Inflammatory macrophage (primary cell): ENCODE measurements at regions not wholly inside any gene's neighbourhood (a gene's known extent, or its start where the extent isn't known, plus 50 kb on each side); places are given as distances from the start of the nearest gene placed in this dataset.
"Not testable (repeated sequence)": the region's sequence is repeated elsewhere in the genome, so short reads cannot be mapped to it uniquely, and the experiment has no call there.

ENCODE experiments used
- DNase-seq, 2 donors: peaks; one replicate each; pipeline ENCODE4 v3.0.0-alpha.2; 2020 to 2022

GRCh38 chr11:11220786-11221185 is 132.3 kb downstream of the CSNK2A3 start:
- no peak for DNase-seq

- DNase-seq = no peak
Observed at GRCh38 chr11:11218629-11218986, 134.4 kb downstream of the CSNK2A3 start.

GRCh38 chr11:11217929-11218628 is 135.0 kb downstream of the CSNK2A3 start:
- no peak for DNase-seq

- DNase-seq = no peak
Observed at GRCh38 chr11:11217289-11217928, 135.6 kb downstream of the CSNK2A3 start.

- no peak for DNase-seq
Observed at GRCh38 chr11:11215944-11216343, 137.1 kb downstream of the CSNK2A3 start.

GRCh38 chr11:11215058-11215815 is 137.8 kb downstream of the CSNK2A3 start:
- no peak for DNase-seq

- no peak for DNase-seq
Observed at GRCh38 chr11:11213117-11213516, 139.9 kb downstream of the CSNK2A3 start.

GRCh38 chr11:11211888-11212287 is 141.2 kb downstream of the CSNK2A3 start:
- no peak for DNase-seq

- DNase-seq = no peak
Observed at GRCh38 chr11:11211186-11211585, 141.9 kb downstream of the CSNK2A3 start.

- DNase-seq = no peak
Observed at GRCh38 chr11:11210446-11210845, 142.6 kb downstream of the CSNK2A3 start.

GRCh38 chr11:11209967-11210366 is 143.1 kb downstream of the CSNK2A3 start:
- DNase-seq = no peak

- DNase-seq = no peak
Observed at GRCh38 chr11:11208994-11209393, 144.1 kb downstream of the CSNK2A3 start.

- no peak for DNase-seq
Observed at GRCh38 chr11:11207428-11207827, 145.6 kb downstream of the CSNK2A3 start.

GRCh38 chr11:11206484-11206883 is 146.6 kb downstream of the CSNK2A3 start:
- DNase-seq = no peak

- DNase-seq = no peak
Observed at GRCh38 chr11:11202885-11203284, 150.2 kb downstream of the CSNK2A3 start.

GRCh38 chr11:11201302-11201701 is 151.7 kb downstream of the CSNK2A3 start:
- not testable (repeated sequence) for DNase-seq

- DNase-seq = no peak
Observed at GRCh38 chr11:11192541-11192940, 160.5 kb downstream of the CSNK2A3 start.

GRCh38 chr11:11189506-11189905 is 163.5 kb downstream of the CSNK2A3 start:
- DNase-seq = no peak

- DNase-seq = no peak
Observed at GRCh38 chr11:11186249-11186648, 166.8 kb downstream of the CSNK2A3 start.

GRCh38 chr11:11182261-11182660 is 170.8 kb downstream of the CSNK2A3 start:
- no peak for DNase-seq

GRCh38 chr11:11178671-11179638 is 174.1 kb downstream of the CSNK2A3 start:
- DNase-seq = no peak

GRCh38 chr11:11177156-11177808 is 175.8 kb downstream of the CSNK2A3 start:
- DNase-seq = no peak
